SK-MEL-5 (cell line): ENCODE measurements at regions not wholly inside any gene's neighbourhood (a gene's known extent, or its start where the extent isn't known, plus 50 kb on each side); places are given as distances from the start of the nearest gene placed in this dataset.

Source experiments
- DNase-seq: peaks from one replicate; pipeline ENCODE4 v3.0.0-alpha.2; 2016; ENCODE audit warnings: low read depth, low spot score
- in situ Hi-C: cut with HindIII; loops from 2 replicates; pipeline ENCODE4 v1.10.0; 2016; ENCODE audit warnings: low sequenced_read_pairs, high pct_unique_total_duplicates, low pct_unique_long_range_greater_than_20kb

GRCh38 chr13:107770541-107770940, 444.8 kb downstream of the LIG4 start:
- in situ Hi-C loops, result no loop called here
- DNase-seq, result no peak

DNA sequence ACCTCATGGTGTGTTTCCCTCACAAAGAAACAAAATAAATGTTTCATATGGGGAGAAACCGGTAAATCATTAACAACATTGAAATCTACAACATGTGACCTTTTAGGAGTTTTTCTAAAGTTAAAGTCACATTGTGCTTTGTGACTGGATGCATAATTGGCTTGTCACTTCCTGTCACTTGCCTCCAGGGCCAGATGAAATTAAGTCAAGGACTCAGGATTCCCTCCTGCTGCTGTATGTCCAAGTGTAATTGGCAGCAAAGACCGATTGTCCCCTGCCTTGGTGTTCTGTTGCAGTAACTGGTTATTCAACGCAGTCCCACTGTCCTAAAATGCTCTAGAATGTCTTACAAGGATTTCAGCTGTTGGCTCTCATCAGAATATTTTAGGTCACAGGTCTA, 448.2 kb downstream of the LIG4 start:
- DNase-seq, result no peak
- in situ Hi-C loops, result no loop called here

- in situ Hi-C loops, result no loop called here
- no peak for DNase-seq
Measured at GRCh38 chr13:107765724-107766401, 449.5 kb downstream of the LIG4 start.

- DNase-seq, result no peak
- in situ Hi-C loops, result no loop called here
Measured at GRCh38 chr13:107764046-107764445, 451.3 kb downstream of the LIG4 start.

GRCh38 chr13:107753748-107754147, 461.6 kb downstream of the LIG4 start:
- DNase-seq, result no peak
- in situ Hi-C loops, result no loop called here

GRCh38 chr13:107753291-107753690, 462.0 kb downstream of the LIG4 start:
- DNase-seq, result no peak

GRCh38 chr13:107743983-107744382, 471.4 kb downstream of the LIG4 start:
- in situ Hi-C loops, result no loop called here
- no peak for DNase-seq

More at GRCh38 chr13:107753291-107753690, 462.0 kb downstream of the LIG4 start:
- in situ Hi-C loops, result no loop called here

GRCh38 chr13:107743526-107743925, 471.8 kb downstream of the LIG4 start:
- in situ Hi-C loops, result no loop called here
- no peak for DNase-seq

DNA sequence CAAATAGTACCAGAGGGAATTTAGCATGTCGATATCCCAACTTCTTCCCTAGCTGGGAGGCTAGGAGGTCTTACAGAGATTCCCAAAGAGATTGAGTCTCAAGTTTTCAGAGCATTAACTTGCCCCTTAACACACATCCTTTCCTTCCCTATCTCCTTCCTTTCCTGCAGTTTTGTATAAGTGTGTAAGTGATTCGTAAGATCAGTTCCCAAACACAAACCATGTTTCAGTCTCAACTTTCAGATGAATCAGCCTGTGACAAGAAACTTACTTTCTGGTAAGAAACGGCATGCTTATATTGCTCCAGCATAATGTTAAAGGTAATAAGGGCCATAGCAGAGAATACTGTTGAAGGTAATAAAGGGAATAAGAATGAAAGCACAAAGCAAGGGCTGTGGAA, 472.2 kb downstream of the LIG4 start:
- no peak for DNase-seq
- in situ Hi-C loops, result no loop called here

DNA sequence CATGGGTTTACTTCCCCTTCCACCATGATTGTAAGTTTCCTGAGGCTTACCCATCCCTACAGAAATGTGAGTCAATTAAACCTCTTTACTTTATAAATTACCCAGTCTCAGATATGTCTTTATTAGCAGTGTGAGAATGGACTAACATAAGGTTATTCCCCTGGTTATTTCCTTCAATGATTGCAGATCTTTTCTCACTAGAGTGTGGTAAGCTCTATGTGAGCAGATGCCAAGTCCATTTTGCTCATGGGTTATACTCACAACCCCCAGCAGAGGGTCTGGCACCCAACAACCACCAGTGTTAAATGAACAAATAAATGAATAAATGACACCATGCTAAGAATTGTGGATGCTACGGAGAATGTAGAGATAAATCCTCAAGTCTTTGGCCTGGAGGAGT, 472.8 kb downstream of the LIG4 start:
- in situ Hi-C loops, result no loop called here
- DNase-seq, result no peak

- DNase-seq, result no peak
- in situ Hi-C loops, result no loop called here
Measured at GRCh38 chr13:107738004-107738403, 477.3 kb downstream of the LIG4 start.

- no peak for DNase-seq
Measured at GRCh38 chr13:107736731-107737130, 478.6 kb downstream of the LIG4 start.

DNA sequence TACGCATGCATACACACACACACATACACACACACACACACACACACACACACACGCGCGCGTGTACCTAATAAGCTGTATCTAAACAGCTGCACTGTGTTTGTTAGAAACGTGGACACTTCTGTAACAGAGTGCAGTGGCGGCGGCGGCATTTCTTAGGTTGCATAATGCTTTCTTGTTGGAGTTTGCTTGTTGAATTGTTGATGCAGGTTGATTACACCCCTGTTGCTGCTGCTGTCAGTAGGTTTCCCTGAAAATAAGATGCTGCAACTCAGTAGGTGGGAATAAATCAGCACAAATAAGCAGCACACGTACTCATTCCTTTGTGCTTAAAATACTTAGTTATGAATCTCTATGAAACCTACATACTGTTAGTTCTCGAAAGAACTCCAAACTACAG, 479.2 kb downstream of the LIG4 start:
- DNase-seq, result no peak
- in situ Hi-C loops, result no loop called here

More at GRCh38 chr13:107736731-107737130, 478.6 kb downstream of the LIG4 start:
- in situ Hi-C loops, result no loop called here

DNA sequence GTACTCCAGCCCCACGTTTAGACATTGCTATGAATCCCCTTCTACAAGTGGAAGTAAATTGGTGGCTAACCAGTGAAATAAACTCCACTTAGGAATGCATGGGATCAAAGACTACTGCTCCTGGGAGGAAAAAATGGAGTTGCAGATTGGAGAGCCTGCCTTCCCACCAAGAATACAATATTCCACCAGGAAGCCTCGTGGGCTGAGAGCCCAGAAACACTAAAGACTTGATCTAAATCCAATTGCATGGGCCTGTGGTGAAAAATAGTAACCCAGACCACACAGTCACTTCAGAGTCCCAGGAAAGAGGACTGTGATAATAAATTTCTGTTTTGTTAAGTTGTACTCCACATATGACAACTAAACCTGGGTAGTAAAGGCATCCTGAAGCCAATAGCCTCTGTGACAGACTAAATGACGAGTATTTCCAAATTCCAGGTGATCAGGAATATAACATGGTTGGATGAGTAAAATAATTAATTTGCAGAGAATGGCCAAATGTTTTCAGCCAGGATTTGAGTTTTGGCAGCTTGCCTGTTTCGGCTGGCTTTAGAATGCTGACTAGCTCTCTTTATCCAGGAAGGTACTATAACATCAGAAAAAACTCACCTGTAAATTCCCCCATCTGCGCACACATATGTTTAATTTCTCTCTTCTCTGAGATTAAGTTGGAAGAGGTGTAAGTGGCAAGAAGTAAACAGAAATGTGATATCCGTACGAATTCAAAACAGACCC, 480.3 kb downstream of the LIG4 start:
- in situ Hi-C loops, result no loop called here
- no peak for DNase-seq

- in situ Hi-C loops, result no loop called here
- DNase-seq, result no peak
Measured at GRCh38 chr13:107733276-107733675, 482.1 kb downstream of the LIG4 start.

- in situ Hi-C loops, result no loop called here
Measured at GRCh38 chr13:107730813-107731212, 484.5 kb downstream of the LIG4 start.

DNA sequence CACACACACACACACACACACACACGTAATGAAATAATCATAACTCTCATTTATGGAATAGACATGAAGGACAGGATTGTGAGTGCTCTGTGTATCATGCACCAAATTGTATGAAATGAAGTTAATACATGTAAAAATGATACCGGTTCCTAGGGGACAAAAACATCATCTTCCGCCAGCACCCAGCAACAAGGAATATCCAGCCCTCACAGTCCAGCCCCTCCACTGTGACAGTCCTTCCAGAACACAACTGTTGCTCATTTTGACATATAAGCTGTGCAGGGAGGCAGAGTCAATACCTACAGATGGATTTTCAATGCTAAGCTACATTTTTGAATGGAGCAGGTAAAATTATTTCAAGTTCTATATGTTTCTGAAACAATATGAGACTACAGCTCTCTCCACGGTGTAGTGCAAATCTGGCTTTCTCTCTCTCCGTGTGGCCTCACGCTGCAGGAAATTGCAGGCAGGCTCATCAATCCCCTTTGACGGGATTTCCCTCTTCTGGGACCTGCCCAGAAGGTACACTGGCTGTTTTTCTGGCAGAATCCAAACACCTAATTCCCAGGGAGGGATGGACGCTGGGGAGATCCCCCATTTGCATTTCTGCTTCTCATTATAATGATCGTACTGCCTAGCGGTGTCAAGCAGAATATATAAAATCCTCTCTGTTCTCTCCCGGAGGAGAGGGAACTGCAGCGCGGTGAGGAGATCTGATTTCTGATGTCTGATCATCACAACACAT, 494.0 kb downstream of the LIG4 start:
- DNase-seq, result no peak
- in situ Hi-C loops, result no loop called here

More at GRCh38 chr13:107730813-107731212, 484.5 kb downstream of the LIG4 start:
- DNase-seq, result no peak

DNA sequence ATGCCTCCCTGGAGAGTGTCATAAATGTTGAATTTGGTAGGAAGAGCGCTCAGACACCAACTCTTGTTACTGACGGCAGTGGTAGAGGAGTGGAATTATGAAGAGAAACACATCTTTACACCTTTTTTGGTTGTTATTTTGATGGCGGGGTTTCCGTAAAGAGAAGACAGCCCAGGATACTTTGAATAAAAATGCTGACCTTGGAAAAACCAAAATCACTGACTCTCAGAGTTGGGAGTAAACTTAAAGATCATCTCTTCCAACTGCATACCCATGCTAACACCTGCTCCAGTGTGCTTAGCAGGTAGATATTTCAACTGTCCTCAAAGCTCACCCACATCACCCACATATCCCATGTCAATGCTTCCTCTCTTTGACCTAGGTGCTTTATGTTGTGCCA, 498.6 kb downstream of the LIG4 start:
- no peak for DNase-seq
- in situ Hi-C loops, result no loop called here

GRCh38 chr13:107716241-107716640, 499.1 kb downstream of the LIG4 start:
- in situ Hi-C loops, result no loop called here
- DNase-seq, result no peak
